HEK293T (cell line): ENCODE measurements at regions not wholly inside any gene's neighbourhood (a gene's known extent, or its start where the extent isn't known, plus 50 kb on each side); places are given as distances from the start of the nearest gene placed in this dataset.

Source experiments
- FOXA1 ChIP-seq: fragments of 450-650 bp; IDR thresholded peaks from 2 replicates; pipeline ENCODE4 v1.6.1; 2016; ENCODE audit warnings: mild to moderate bottlenecking
- FOXK2 ChIP-seq: fragments of 450-650 bp; IDR thresholded peaks from 2 replicates; pipeline ENCODE4 v1.6.1; 2016; ENCODE audit warnings: mild to moderate bottlenecking
- FOXM1 ChIP-seq: fragments of 450-650 bp; IDR thresholded peaks from 2 replicates; pipeline ENCODE4 v1.6.1; 2017; ENCODE audit warnings: mild to moderate bottlenecking, borderline replicate concordance
- HDGF ChIP-seq: fragments of 450-650 bp; IDR thresholded peaks from 2 replicates; pipeline ENCODE4 v1.6.1; 2017; ENCODE audit warnings: antibody characterized with exemption, borderline replicate concordance
- NFRKB ChIP-seq: fragments of 450-650 bp; IDR thresholded peaks from 2 replicates; pipeline ENCODE4 v1.6.1; 2016; ENCODE audit warnings: mild to moderate bottlenecking, moderate library complexity
- TARDBP ChIP-seq: fragments of 450-650 bp; IDR thresholded peaks from 2 replicates; pipeline ENCODE4 v1.6.1; 2016
- ZNF384 ChIP-seq: fragments of 450-650 bp; IDR thresholded peaks from 2 replicates; pipeline ENCODE4 v1.6.1; 2016
- TF ChIP-seq, protein P1 (sequence below): fragments of 450-650 bp; IDR thresholded peaks from 2 replicates; pipeline ENCODE4 v1.6.1; 2016

DNA sequence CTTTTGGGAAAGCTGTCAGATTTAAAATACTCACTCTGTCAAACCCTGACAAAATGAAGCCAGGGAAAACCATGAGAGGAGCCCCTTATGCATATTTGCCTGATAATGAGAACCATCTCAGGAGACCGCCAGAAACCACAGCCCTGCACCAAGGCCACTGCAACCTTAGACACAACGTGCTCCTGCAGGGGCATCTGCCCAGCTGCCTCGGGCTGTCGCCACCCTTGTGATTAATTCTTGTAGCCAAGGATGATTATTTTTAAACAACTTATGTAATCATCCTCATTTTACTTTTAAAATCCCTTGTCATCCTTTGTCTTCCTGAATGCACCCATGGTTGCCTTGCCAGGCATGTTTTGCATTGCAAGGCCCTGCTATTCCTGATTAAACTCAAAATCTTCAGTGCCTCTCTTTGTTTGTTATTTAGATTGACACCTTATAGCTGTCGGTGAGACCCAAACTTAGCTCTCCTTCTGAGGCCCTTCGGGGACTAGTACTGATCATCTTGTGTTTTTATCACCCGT lies 766.4 kb upstream of the TMEM132C start:
- TF ChIP-seq HDGF (no peak), TARDBP (no peak), FOXK2 (no peak), FOXM1 (no peak), ZNF384 (no peak), NFRKB (no peak), FOXA1 (no peak)
- TF ChIP-seq, protein P1, sequence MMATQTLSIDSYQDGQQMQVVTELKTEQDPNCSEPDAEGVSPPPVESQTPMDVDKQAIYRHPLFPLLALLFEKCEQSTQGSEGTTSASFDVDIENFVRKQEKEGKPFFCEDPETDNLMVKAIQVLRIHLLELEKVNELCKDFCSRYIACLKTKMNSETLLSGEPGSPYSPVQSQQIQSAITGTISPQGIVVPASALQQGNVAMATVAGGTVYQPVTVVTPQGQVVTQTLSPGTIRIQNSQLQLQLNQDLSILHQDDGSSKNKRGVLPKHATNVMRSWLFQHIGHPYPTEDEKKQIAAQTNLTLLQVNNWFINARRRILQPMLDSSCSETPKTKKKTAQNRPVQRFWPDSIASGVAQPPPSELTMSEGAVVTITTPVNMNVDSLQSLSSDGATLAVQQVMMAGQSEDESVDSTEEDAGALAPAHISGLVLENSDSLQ = no peak
